ENCODE measurements at regions not wholly inside any gene's neighbourhood (a gene's known extent, or its start where the extent isn't known, plus 50 kb on each side); places are given as distances from the start of the nearest gene placed in this dataset.

DNA sequence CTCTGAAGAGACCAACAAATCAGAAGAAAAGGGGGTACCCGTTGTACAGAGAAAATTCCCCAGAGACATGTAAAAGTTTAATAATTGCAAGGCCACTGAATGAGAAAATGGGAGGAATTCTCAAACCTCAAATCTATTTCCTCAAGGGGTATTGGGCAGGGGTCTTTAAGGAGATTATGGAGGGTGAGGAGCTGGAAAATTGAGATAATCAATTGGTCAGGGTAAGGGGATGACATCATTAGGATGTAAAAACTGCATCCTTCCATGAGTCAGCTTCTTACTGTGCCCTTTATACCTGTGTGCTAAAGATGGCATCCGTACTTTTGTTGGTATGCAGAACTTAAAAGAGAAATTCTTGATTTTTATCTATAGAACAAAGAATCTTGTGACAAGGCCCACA is 641.5 kb downstream of the LRFN5 start:
- DNase-seq = no peak

DNA sequence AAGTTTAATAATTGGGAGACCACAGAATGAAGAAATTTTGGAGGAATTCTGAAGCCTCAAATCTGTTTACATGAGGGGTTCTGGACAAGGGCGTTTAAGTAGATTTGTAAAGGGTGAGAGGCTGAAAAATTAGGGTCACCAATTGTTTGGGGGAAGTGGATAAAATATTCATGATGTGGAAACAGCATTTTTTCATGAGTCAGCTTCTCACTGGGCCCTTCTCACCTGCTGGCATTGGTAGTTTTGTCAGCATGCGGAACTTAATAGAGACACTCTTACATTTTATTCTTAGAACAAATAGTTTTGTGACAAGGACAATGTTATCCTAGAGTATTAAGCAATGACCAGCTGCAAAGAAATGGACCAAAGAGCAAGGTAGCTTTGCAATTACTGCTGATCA is 634.4 kb downstream of the LRFN5 start:
- no peak for DNase-seq

DNA sequence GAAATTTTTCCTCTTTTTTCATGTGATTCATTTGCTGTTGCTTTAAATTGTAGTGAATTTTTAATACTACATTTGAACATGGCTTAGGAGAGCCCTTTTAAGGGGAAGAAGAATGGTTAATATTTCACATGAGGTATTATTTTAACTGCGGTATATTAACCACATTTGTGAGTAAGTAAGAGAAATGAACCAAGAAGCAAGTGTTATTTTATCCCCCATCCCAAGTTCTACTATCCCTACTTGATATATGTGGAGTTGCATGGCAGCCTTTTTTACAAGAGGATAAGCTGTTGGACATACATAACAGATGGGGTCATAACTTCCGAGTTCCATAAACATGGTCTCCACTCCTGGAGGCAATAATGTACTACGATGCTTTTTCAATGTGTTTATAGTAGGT is 623.3 kb downstream of the LRFN5 start:
- DNase-seq = no peak

DNA sequence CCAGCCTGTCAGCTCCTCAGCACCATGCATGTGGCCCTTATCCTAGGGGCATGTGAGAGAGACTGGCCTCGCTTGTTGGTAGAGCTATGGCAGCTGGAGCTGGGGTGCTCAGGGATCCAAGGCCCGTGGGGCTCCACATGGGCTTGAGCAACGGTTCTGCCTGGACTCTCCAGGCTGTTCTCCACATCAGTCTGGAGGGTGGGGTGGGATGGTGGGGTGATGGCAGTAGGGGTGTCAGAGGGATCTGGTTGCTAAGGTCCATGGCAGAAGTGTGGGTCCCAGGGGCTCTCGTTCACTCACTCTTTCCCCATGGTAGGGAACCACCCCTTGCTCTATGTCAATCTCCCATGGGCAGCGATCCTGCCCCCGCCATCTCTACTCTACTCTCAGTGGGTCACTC is 622.6 kb downstream of the LRFN5 start:
- no peak for DNase-seq

DNA sequence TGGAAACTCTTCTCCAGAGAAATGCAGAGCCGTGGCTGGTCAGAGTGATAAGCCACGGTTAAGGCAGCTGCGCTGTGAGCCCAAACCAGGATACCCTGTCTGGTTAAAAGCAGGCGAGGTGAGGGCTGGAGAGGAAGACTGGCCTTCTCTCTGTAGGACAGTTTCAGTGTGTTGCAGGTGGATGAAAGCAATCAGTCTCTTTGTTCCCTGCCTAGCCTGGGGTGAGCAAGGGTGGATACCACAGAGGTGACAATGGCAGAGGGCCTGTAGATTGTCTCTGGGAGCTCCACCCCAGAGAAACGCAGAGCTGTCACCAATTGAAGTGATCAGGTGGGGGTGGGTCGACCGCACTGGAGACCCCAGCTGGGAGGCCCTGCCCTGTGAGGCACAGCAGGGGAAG is 621.9 kb downstream of the LRFN5 start:
- no peak for DNase-seq

DNA sequence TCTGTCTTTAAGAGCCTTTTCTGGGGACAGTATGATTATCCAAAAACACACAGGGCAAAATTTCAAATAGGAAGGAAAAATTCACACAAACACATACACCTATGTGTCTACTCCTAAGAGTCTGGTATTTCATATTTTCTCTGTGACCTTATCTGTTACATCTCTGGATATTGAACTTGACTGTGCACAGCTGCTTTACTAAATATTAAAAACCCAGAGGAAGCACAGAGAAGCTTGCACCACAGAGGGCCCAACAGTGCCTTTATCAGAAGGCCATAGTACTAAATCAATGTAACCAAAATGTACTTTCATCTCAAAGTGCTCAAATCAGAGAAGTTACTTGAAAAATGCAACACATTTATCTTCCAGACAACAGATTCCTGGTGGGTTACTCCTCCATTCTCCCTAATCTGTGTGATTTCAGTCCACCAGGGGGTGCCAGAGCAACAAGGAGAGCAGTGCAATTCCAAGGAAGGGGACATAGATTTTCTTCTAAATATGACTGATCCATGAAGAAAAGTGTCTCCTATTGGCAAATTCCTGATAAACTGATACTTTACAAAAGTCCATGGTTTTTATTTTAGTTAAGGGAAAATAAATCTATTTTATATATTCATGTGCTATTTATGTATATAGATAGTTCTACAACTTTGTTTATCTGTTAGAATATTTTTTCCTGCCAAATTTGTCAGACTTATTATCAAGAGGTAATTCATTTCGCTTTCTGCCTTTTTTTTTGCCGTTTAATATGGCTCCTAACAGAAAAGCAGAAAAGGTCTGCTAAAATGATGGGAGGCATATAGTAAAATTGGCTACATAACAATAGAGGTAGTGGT is 617.6 kb downstream of the LRFN5 start:
- DNase-seq = peak; percentile 2

DNA sequence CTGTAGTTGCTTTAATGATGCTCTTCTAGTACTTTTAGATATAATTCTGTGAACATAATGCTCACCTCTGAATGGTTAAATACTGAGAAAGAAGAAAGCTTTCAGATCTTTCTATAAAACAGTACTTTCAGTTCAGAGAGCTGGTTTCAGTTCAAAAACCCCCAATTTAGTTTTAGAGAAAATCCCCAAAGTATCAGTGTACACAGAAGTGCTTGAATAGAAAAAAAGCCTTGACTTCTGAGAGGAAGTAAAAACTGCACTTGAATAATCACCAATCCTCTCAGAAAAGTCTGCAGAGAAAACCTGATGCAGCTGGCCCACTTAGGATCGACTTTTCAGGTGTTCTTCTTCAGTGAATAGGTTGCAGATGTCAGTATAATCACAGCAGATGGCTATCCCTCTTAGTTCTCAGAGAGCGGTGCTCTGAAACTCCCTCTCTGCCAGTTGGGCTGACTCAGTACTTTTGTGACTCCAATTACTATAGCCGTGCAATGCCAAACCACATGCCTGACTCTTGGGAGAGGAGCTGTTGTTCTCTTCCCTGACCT is 616.3 kb downstream of the LRFN5 start:
- no peak for DNase-seq

DNA sequence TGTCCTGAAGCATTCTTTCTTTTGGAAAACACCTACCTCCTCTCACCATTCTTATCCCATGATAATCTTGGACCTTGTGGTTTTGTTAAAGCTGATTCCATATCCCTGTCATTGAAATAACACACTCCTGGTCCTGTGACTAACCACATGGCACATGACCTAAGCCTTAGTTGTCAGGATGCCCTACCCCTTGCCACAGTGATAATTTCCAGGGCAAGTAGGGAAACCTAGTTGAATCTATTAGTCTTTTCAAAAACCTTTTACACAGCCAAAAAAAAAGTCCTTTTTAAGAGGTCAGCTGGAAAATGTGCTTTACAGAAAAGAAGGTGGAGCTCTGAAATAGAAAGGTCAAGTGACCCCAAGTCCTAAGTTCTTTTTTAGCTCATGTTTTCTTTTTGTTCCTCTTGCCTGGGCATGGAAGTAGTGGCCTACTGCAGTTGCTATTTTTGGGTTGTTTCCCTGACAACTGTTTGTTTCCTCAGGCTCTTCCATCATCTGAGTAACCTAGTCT is 608.4 kb downstream of the LRFN5 start:
- DNase-seq = no peak

DNA sequence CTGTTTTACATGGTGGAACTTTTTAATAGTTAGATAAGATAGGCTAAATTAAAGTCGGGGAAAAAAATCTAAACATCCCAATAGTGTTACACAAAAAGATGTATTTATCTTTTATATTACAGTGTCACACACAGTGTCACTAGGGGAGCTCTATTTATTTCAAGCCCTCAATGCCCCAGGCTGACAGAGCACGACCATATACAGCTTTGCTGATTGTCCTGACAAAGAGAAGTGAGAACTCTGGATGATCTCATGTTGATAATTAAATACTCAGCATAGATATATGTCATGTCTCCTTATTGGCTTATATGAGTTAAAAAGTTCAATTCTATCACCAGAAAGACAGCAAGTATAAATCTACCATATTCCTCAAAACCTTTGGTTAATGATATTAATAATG is 594.3 kb downstream of the LRFN5 start:
- no peak for DNase-seq

DNA sequence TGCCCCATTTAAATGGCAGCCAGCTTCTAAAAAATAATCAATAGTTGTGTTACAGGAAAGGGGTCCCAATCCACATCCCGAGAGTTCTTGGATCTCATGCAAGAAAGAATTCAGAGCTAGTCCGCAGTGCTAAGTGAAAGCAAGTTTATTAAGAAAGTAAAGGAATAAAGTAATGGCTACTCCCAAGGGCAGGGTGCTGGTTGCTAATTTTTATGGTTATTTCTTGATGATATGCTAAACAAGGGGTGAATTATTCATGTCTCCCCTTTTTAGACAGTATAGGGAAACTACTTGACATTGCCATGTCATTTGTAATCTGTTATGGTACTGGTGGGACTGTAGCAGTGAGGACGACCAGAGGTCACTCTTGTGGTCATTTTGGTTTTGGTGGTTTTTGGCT is 591.3 kb downstream of the LRFN5 start:
- no peak for DNase-seq

DNA sequence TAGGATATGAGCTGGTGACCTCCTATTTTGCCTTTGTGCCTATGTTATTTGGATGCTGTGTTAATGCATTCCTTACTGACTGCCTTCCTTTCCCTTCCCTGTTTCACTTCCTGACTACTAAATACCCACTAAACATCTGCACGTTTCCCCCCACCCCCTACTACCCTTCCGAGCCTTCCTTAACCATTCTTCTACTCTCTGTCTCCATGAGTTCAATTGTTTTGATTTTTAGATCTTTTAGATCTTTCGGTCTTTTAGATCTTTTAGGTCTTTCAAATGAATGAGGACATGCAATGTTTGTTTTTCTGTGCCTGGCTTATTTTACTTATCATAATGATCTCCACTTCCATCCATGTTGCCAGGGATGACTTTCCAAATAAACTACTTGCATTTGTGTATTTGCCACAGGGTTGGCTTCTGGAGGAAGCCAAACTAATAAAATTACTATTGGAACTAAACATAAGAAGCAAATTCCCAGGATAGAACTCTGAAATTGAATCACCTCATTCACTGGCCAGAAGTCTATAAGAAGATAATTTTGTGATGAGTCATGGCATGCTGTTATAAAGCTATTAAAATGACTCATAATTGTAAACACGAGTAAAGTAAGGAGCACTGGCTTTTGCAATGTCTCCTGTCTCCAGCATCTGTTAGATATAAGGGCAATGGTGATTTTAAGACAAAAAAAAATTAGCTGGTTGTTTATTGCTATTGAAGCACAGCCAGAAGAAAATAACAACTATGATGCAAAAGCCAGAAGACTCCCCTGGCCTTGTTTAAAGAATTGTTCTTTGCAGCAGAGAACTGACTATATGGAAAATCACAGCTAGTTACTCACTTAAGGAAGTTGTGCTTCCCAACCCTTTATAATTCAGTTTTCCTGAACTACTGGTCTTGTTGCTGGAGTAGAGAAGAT is 586.3 kb downstream of the LRFN5 start:
- DNase-seq = no peak

DNA sequence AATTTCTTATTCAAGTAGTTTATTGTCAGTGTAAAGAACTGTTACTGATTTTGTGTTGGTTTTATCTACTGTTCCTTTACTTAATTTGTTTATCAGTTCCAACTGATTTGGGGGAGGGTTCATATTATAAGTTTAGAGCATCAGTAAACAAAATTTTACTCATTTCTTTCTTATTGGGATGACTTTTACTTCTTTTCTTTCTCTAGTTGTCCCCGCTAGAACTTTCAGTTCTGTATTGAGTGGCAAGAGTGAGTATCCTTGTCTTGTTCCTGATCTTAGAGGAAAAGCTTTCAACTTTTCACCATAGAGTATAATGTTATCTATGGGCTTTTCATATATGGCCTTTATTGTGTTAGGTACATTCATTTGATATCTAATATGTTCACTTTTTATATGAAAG is 584.1 kb downstream of the LRFN5 start:
- DNase-seq = no peak

DNA sequence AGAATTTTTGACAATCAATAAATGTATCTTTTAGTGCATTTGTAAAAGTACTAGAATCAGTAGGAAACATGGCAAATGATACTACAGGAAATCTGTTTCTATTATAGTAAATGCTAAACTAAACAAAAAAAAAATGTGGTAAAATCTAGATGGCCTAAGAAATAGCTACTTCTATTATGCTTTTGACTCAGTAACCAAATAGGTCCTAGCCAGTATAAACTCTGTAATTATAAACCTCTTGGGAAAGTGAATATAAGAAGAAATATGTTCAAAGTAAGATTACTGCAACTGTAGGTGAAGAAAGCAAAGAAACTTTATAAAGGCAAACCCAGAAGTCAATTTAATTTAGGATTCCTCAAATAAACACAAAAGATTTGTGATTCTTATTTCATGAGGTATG is 581.2 kb downstream of the LRFN5 start:
- DNase-seq = no peak

DNA sequence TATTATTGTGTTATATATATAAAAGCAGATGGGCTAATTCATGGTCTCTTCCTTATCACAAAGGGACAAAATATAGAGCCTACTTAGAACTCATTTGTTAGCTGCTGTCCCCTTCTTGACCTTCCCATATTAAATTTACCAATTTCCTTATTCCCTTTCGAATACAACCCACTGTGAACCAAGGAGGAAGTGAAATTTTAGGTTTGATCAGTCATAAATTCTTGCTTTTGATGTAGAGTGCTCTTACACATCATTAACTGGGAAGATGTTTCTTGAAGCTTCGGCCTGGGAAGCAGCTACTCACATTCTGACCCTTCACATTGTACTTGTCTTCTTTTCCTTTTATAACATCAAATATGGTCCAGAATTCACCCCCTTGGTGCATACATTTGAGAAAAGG is 579.0 kb downstream of the LRFN5 start:
- no peak for DNase-seq

DNA sequence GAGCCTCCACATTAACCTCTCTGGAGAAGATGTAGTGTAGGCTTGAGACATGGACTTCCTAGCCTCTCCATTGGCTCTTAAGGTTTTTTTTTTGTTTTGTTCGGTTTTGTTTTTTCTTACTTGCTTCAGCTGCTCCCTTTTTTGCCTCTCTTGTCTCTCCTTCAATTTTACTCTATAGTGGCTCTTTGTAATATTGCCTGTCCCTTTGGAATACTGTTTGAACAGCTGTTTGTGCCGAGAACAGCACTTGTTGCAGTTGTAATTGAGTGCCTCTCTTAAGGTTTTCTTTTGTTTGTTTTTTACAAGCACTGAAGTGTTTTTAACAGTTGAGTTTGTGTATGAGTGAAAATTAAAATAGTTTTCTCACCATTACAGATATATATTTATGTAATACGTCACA is 567.7 kb downstream of the LRFN5 start:
- DNase-seq = no peak

DNA sequence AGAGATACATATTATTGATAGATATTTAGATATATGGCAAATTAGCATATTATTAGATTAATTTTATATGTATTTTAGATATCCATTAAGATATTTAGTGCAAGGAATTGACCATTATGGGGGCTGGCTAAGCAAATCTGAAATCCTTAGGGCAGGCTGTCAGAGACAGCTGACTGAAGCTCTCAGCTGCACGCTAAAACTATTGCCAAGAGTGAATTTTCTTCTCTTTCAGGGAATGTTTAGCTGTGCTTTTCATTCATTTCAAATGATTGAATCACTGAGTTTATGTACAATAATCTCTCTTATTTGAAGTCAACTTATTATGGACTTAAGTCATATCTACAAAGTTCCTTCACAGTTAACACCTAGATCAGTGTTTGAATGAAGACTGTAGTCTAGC is 566.5 kb downstream of the LRFN5 start:
- DNase-seq = no peak

DNA sequence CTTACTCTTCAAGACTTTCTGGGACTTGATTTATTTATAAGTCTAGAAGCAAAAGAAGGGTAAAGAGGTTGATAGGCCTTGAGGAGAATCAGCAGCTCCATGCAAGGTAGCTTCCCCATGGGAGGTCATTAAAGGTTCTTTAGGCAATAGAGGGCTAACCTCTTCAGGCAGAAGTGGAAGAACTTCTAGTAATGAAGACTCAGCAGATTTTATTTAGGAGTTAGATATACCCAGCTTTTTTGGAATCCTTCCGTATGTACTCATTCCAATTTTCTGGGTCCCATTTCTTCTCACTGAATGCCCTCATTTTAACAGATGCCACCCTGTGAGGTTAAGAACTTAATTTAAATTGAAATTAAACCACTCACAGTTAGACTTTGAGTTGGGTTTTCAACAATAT is 565.6 kb downstream of the LRFN5 start:
- DNase-seq = no peak

DNA sequence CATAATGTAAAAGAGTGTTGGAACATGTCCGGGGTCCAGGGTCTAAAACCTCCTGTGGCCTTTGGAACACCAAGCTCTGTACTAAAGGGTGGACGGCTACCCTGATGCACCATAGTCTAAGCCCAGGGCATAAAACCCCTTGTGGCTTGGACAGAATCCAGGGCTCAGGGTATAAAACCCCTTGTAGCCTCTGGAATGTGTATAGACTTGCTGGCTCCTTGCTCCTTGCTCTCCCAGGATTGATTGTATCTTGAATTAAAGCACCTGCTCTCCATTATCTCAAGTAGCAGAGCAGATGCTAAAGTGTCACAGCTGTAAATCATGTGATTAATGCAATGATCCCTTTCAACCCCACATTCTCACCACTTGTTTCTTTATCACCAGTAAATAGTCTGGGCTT is 556.5 kb downstream of the LRFN5 start:
- no peak for DNase-seq

DNA sequence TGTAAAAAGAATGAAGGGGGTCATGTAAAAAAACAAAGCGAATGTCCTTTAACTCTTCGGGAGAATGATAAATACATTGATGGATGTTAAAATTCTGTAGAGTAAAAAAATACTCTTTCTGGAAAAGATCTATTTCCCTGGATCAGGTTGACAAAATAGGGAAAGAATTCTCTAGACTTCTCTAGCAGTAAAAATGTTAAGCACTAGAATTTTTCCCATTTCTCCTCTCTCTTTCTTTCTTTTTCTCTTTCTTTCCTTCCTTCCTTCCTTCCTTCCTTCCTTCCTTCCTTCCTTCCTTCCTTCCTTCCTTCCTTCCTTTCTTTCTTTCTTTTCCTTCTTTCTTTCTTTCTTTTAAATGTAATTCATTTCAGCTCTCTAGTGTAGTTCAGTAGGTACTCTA is 552.5 kb downstream of the LRFN5 start:
- DNase-seq = no peak

DNA sequence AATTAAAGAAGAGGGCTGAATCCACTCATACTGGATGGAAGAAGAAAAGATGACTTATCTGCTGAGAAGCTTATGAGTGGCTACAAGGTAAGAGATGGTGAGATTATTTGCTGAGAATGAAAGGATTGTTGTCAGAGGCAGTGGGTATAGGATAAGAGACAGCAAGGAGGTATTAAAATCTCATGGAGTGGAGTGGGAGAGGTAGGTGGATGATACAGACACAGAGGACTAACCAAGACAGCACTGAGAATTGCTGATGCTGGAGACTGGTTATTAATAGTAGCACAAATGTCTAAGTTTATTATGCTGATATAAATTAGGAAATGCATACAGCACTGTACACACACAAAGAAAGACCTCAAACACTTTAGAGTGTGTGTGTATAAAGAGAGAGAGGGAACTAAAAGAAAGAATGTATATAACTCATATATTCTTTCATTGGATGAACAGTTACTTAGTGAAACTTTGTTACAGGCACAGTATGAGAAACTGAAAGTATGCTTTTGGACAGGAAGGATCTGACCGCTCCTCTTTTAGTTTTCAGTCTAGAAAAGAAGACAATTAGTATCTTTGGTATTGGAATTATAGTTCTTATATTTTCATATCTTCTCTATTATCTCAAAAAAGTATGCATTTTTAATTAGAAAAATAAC is 543.1 kb downstream of the LRFN5 start:
- DNase-seq = no peak

DNA sequence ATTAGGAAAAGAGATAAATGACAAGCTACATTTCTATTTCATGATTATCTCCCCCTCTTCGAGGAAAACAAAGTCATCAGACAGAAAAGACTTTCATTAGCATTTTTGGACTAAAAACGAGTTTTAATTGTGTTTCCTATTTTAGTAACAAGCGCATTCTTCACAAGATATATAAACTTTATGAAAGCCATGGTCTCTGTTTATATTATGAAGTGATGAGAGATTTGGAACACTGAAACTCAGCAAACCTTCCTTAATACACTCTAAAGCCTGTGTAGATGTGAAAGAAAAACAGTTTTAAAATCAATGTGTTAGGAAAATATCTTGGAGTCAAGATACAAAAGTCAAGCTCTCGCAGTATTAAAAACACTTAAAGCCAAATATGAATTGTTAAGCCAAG is 539.1 kb downstream of the LRFN5 start:
- DNase-seq = no peak

DNA sequence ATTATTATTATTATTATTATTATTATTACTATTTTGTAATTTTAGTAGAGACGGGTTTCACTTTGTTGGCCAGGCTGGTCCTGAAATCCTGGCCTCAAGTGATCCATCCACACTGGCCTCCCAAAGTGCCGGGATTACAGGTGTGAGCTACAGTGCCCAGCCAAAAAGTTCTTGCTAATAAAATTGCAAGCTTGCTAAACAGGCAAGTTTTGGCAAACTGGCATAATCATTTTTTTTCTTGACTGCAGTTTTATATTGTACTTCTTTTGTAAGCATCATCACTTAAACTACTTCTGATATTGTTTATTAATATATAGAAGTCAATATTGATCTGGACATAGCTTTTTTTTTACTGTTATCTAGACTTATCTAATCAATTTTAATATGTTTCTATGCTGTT is 536.4 kb downstream of the LRFN5 start:
- DNase-seq = no peak

DNA sequence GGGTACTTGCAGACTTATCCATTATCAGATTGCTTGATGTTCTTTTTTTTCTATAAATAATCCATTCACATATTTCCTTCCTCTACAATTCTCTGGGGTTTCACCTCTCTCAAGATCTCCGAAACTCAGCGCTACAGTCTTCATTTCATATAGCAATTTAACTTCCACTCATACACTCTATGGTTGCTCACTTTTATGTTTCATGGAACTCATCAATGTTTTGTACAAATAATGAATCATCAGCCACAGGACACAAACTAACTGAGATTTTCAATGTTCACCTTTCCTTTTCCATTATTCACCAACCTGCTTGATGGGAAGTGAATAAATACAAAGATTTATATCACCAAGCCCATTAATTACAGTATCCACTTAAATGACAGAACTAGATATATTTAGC is 534.7 kb downstream of the LRFN5 start:
- DNase-seq = no peak
